HCT116 (cell line): ENCODE measurements at regions not wholly inside any gene's neighbourhood (a gene's known extent, or its start where the extent isn't known, plus 50 kb on each side); places are given as distances from the start of the nearest gene placed in this dataset.

ENCODE experiments used
- ATAC-seq: fragments of 200-7000 bp; cut with Tn5 transposase; 2 replicates; pipeline ENCODE4 v1.9.1; 2020; ENCODE audit warnings: mild to moderate bottlenecking, moderate library complexity
- BruUV-seq: library from RNA; stranded (reverse); fragments of 400-500 nt; replicated peaks from 2 replicates; lab custom pipeline; 2021; lab: Mats Ljungman, UMichigan
- CTCF ChIA-PET: fragments of 300-600 bp; sonication (Branson Sonifier 250); formaldehyde crosslinking; loops from one replicate; lab custom pipeline; 2021; ENCODE audit warnings: antibody characterized with exemption; lab: Charles Lee
- POLR2A ChIA-PET: fragments of 300-600, 350-600 bp; sonication (Branson Sonifier 250); formaldehyde crosslinking; loops from one replicate; lab custom pipeline; 2021; ENCODE audit warnings: antibody characterized with exemption; lab: Charles Lee
- RAD21 ChIA-PET, 2 experiments: fragments of 300-600 bp; sonication (Branson Sonifier 250); formaldehyde crosslinking; loops; one replicate each; lab custom pipeline; 2023; ENCODE audit warnings: low total read pairs in 2 of 2; ENCODE audit not compliant: uncharacterized antibody in 2 of 2, unreplicated experiment in 2 of 2, low non-redundant PET in 1 of 2; lab: Charles Lee
- DNase-seq: peaks from one replicate; pipeline ENCODE4 v3.0.0-alpha.2; 2010; ENCODE audit warnings: low read depth, low spot score
- H2AFZ ChIP-seq: fragments of 200-600 bp; shearing (Covaris generic), sonication (generic); 2 replicates; pipeline ENCODE4 v1.6.1; 2017; ENCODE audit warnings: low read depth, mixed run types, mixed read lengths, antibody characterized with exemption, low read length; ENCODE audit not compliant: poor library complexity, severe bottlenecking
- H3K27ac ChIP-seq: 2 replicates; pipeline ENCODE4 v1.5.1; 2012; ENCODE audit warnings: low read depth, low read length
- H3K27me3 ChIP-seq: fragments of 200-600 bp; sonication (generic); 2 replicates; pipeline ENCODE4 v1.6.1; 2016; ENCODE audit warnings: mixed run types, low read length, mixed read lengths; ENCODE audit not compliant: insufficient read depth
- H3K36me3 ChIP-seq, 2 experiments: fragments of 200-500 bp in 1 of 2; fragments of 200-600 bp in 1 of 2; sonication (Bioruptor generic) in 1 of 2; sonication (generic) in 1 of 2; 2 replicates each; pipeline versions ENCODE4 v1.5.1 to v1.6.1; 2014 to 2016; ENCODE audit warnings: low read length in 2 of 2, inconsistent platforms in 1 of 2, mixed read lengths in 1 of 2, mixed run types in 1 of 2; ENCODE audit not compliant: insufficient read depth in 2 of 2, control insufficient read depth in 1 of 2
- H3K4me1 ChIP-seq, 2 experiments: fragments of 200-600 bp in 1 of 2; sonication (generic) in 1 of 2; 2 replicates each; pipeline versions ENCODE4 v1.5.1 to v1.6.1; 2012 to 2017; ENCODE audit warnings: low read length in 2 of 2, inconsistent platforms in 1 of 2, mild to moderate bottlenecking in 1 of 2, mixed read lengths in 1 of 2, mixed run types in 1 of 2, moderate library complexity in 1 of 2; ENCODE audit not compliant: insufficient read depth in 2 of 2, control insufficient read depth in 1 of 2
- H3K4me2 ChIP-seq: fragments of 200-600 bp; sonication (generic); 2 replicates; pipeline ENCODE4 v1.6.1; 2017; ENCODE audit warnings: mixed run types, low read length, mixed read lengths
- H3K4me3 ChIP-seq, 2 experiments: fragments of 200-600 bp in 1 of 2; sonication (generic) in 1 of 2; replicated peaks in 1 of 2; 2 replicates each; pipeline ENCODE4 v1.5.1; 2011 to 2016; ENCODE audit warnings: low read length in 2 of 2, control low read depth in 1 of 2, low read depth in 1 of 2, mild to moderate bottlenecking in 1 of 2, mixed read lengths in 1 of 2, mixed run types in 1 of 2
- H3K79me2 ChIP-seq: fragments of 200-600 bp; sonication (generic); 2 replicates; pipeline ENCODE4 v1.6.1; 2017; ENCODE audit warnings: mild to moderate bottlenecking, mixed run types, low read length, moderate library complexity, mixed read lengths; ENCODE audit not compliant: insufficient read depth
- H3K9ac ChIP-seq: fragments of 200-600 bp; sonication (generic); 2 replicates; pipeline ENCODE4 v1.6.1; 2016; ENCODE audit warnings: low read length, mixed read lengths
- H3K9me2 ChIP-seq: fragments of 200-600 bp; sonication (generic), shearing (Covaris generic); 2 replicates; pipeline ENCODE4 v1.6.1; 2017; ENCODE audit warnings: mixed run types, mild to moderate bottlenecking, moderate library complexity; ENCODE audit not compliant: insufficient read depth
- H3K9me3 ChIP-seq, 2 experiments: fragments of 200-500 bp in 1 of 2; fragments of 200-600 bp in 1 of 2; sonication (Bioruptor generic) in 1 of 2; sonication (generic) in 1 of 2; 2 replicates each; pipeline ENCODE4 v1.6.1; 2014 to 2017; ENCODE audit warnings: low read length in 2 of 2, mixed read lengths in 2 of 2, inconsistent platforms in 1 of 2, low read depth in 1 of 2, mild to moderate bottlenecking in 1 of 2, mixed run types in 1 of 2, moderate library complexity in 1 of 2; ENCODE audit not compliant: control insufficient read depth in 1 of 2, insufficient read depth in 1 of 2
- H4K20me1 ChIP-seq: fragments of 200-600 bp; sonication (generic), shearing (Covaris generic); 2 replicates; pipeline ENCODE4 v1.6.1; 2017; ENCODE audit warnings: mixed run types, mild to moderate bottlenecking, moderate library complexity; ENCODE audit not compliant: insufficient read depth
- CEBPB ChIP-seq: IDR thresholded peaks from 2 replicates; pipeline ENCODE4 v1.6.1; 2012; ENCODE audit warnings: low read depth
- EZH2phosphoT487 ChIP-seq: fragments of 200-600 bp; IDR thresholded peaks from 2 replicates; pipeline ENCODE4 v1.6.1; 2018; ENCODE audit warnings: antibody characterized with exemption, borderline replicate concordance
- JUND ChIP-seq: IDR thresholded peaks from 2 replicates; pipeline ENCODE4 v1.6.1; 2012
- POLR2AphosphoS5 ChIP-seq: IDR thresholded peaks from 2 replicates; pipeline ENCODE4 v1.6.1; 2011; ENCODE audit warnings: mild to moderate bottlenecking, low read depth, low read length, moderate library complexity
- RAD21 ChIP-seq: IDR thresholded peaks from 2 replicates; pipeline ENCODE4 v1.6.1; 2012; ENCODE audit warnings: low read depth, mild to moderate bottlenecking
- TCF7L2 ChIP-seq: IDR thresholded peaks from 2 replicates; pipeline ENCODE4 v1.7.0; 2011; ENCODE audit warnings: borderline replicate concordance, inconsistent platforms; ENCODE audit not compliant: insufficient read depth, insufficient read length; ENCODE audit errors: extremely low read depth
- ZNF274 ChIP-seq: fragments of 200-500 bp; sonication (Bioruptor generic); IDR thresholded peaks from 2 replicates; pipeline ENCODE4 v1.6.1; 2014; ENCODE audit warnings: mild to moderate bottlenecking, low read depth, low read length, inconsistent platforms
- intact Hi-C: fragments of 100-400 bp; cut with micrococcal nuclease; formaldehyde crosslinking; loops from 2 replicates; pipeline ENCODE4 v1.10.0; 2022
- TF ChIP-seq, protein P1 (sequence below), 3 experiments: fragments of 200-600 bp in 1 of 3; sonication (generic) in 1 of 3; IDR thresholded peaks in 2 of 3; conservative IDR thresholded peaks in 1 of 3; 2 replicates each; pipeline ENCODE4 v1.5.1; 2012 to 2017; ENCODE audit warnings: low read depth in 2 of 3, low read length in 2 of 3, antibody characterized with exemption in 1 of 3, borderline replicate concordance in 1 of 3, control low read depth in 1 of 3, mild to moderate bottlenecking in 1 of 3, mixed read lengths in 1 of 3, mixed run types in 1 of 3, moderate library complexity in 1 of 3; ENCODE audit not compliant: insufficient read depth in 1 of 3
- TF ChIP-seq, protein P2 (sequence below): IDR thresholded peaks from 2 replicates; pipeline ENCODE4 v1.6.1; 2011; ENCODE audit warnings: mild to moderate bottlenecking, low read length, moderate library complexity; ENCODE audit not compliant: insufficient replicate concordance; ENCODE audit errors: extremely low read depth
- TF ChIP-seq, protein P3 (sequence below): IDR thresholded peaks from 2 replicates; pipeline ENCODE4 v1.6.1; 2012
- TF ChIP-seq, protein P4 (sequence below): IDR thresholded peaks from 2 replicates; pipeline ENCODE4 v1.6.1; 2012; ENCODE audit warnings: low read depth

DNA sequence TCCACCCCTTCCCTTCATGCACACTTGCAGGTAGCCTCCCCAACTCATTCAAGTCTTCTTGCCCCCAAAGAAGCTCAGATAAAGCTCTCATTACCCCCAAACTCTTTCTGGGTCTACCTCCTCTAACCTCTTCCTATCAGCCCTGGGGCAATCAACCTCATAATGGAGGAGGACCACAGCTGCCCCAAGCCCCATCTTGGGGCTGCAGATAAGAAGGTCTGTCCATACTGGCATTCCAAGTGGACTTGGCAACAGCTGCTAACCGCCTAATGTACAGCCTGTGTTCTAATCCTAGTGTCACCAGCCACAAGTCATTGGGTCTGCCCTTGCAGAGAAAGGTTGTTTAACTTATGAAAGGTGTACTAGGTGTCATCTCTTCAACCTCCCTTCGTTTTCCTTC, 107.4 kb upstream of the ADGRF1 start:
- Histone ChIP-seq H2AFZ (no peak overlapping the region), H3K4me3 (no peak overlapping the region), H3K4me2 (no peak overlapping the region), H3K4me1 (peaks cover 0 to 21% of the 10 kb centered on the region in 2 experiments; a peak in 2 of 4 replicates), H3K36me3 (no peaks in the 10 kb centered on the region), H3K9ac (no peak overlapping the region), H4K20me1 (no peaks in the 10 kb centered on the region), H3K27me3 (no peaks in the 10 kb centered on the region), H3K27ac (no peak overlapping the region), H3K9me2 (no peaks in the 10 kb centered on the region), H3K9me3 (no peaks in the 10 kb centered on the region), H3K79me2 (no peaks in the 10 kb centered on the region)
- ATAC-seq (no peak), DNase-seq (no peak)
- ChIA-PET RAD21 (no interaction called here), CTCF (no interaction called here), POLR2A (no interaction called here)
- BruUV-seq = no TSS peak
- TF ChIP-seq TCF7L2 (no peak), JUND (no peak), ZNF274 (no peak), RAD21 (no peak), POLR2AphosphoS5 (no peak), CEBPB (no peak), EZH2phosphoT487 (no peak)
- TF ChIP-seq, protein P1, sequence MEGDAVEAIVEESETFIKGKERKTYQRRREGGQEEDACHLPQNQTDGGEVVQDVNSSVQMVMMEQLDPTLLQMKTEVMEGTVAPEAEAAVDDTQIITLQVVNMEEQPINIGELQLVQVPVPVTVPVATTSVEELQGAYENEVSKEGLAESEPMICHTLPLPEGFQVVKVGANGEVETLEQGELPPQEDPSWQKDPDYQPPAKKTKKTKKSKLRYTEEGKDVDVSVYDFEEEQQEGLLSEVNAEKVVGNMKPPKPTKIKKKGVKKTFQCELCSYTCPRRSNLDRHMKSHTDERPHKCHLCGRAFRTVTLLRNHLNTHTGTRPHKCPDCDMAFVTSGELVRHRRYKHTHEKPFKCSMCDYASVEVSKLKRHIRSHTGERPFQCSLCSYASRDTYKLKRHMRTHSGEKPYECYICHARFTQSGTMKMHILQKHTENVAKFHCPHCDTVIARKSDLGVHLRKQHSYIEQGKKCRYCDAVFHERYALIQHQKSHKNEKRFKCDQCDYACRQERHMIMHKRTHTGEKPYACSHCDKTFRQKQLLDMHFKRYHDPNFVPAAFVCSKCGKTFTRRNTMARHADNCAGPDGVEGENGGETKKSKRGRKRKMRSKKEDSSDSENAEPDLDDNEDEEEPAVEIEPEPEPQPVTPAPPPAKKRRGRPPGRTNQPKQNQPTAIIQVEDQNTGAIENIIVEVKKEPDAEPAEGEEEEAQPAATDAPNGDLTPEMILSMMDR (IDR thresholded peaks at IDR 0.05 in 2 of 3, conservative IDR thresholded peaks at IDR 0.05 in 1 of 3; ENCODE audit: borderline replicate concordance in 1 of 3, insufficient read depth in 1 of 3, low read depth in 2 of 3, low read length in 2 of 3) = no peak
- TF ChIP-seq, protein P2, sequence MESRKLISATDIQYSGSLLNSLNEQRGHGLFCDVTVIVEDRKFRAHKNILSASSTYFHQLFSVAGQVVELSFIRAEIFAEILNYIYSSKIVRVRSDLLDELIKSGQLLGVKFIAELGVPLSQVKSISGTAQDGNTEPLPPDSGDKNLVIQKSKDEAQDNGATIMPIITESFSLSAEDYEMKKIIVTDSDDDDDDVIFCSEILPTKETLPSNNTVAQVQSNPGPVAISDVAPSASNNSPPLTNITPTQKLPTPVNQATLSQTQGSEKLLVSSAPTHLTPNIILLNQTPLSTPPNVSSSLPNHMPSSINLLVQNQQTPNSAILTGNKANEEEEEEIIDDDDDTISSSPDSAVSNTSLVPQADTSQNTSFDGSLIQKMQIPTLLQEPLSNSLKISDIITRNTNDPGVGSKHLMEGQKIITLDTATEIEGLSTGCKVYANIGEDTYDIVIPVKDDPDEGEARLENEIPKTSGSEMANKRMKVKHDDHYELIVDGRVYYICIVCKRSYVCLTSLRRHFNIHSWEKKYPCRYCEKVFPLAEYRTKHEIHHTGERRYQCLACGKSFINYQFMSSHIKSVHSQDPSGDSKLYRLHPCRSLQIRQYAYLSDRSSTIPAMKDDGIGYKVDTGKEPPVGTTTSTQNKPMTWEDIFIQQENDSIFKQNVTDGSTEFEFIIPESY = no peak
- TF ChIP-seq, protein P3, sequence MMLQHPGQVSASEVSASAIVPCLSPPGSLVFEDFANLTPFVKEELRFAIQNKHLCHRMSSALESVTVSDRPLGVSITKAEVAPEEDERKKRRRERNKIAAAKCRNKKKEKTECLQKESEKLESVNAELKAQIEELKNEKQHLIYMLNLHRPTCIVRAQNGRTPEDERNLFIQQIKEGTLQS = no peak
- TF ChIP-seq, protein P4, sequence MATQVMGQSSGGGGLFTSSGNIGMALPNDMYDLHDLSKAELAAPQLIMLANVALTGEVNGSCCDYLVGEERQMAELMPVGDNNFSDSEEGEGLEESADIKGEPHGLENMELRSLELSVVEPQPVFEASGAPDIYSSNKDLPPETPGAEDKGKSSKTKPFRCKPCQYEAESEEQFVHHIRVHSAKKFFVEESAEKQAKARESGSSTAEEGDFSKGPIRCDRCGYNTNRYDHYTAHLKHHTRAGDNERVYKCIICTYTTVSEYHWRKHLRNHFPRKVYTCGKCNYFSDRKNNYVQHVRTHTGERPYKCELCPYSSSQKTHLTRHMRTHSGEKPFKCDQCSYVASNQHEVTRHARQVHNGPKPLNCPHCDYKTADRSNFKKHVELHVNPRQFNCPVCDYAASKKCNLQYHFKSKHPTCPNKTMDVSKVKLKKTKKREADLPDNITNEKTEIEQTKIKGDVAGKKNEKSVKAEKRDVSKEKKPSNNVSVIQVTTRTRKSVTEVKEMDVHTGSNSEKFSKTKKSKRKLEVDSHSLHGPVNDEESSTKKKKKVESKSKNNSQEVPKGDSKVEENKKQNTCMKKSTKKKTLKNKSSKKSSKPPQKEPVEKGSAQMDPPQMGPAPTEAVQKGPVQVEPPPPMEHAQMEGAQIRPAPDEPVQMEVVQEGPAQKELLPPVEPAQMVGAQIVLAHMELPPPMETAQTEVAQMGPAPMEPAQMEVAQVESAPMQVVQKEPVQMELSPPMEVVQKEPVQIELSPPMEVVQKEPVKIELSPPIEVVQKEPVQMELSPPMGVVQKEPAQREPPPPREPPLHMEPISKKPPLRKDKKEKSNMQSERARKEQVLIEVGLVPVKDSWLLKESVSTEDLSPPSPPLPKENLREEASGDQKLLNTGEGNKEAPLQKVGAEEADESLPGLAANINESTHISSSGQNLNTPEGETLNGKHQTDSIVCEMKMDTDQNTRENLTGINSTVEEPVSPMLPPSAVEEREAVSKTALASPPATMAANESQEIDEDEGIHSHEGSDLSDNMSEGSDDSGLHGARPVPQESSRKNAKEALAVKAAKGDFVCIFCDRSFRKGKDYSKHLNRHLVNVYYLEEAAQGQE = no peak
- intact Hi-C loops = no loop called here
